GM19328 (cell line): ENCODE measurements at regions not wholly inside any gene's neighbourhood (a gene's known extent, or its start where the extent isn't known, plus 50 kb on each side); places are given as distances from the start of the nearest gene placed in this dataset.

Source experiments
- ATAC-seq: cut with Tn5 transposase; IDR thresholded peaks from one replicate; pipeline ENCODE4 v1.9.1; 2021; ENCODE audit warnings: mild to moderate bottlenecking, moderate library complexity; ENCODE audit not compliant: unreplicated experiment

GRCh38 chr2:128623776-128624761 is 305.4 kb upstream of the HS6ST1 start:
- ATAC-seq = peak; percentile 59

- no peak for ATAC-seq
Observed at GRCh38 chr2:128624956-128625355, 306.3 kb upstream of the HS6ST1 start.

DNA sequence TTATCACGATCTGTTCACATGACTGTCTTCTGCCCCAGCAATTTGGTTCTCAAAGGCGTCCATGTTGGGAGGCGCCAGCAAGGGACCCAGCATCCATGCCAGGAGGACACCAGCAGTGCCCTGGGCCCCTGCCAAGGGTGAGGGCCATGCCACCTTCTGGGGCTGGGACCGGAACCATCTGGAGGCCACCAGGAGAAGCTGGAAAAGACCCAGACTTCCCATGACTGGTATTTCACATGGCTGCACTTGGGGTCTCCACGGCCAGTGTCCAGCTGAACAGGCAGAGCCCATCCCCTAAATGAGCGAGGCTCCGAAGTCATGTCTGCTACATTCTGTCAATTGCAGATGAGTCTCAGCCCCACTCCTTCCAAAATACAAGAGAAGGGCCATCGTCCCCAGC is 306.8 kb upstream of the HS6ST1 start:
- no peak for ATAC-seq

DNA sequence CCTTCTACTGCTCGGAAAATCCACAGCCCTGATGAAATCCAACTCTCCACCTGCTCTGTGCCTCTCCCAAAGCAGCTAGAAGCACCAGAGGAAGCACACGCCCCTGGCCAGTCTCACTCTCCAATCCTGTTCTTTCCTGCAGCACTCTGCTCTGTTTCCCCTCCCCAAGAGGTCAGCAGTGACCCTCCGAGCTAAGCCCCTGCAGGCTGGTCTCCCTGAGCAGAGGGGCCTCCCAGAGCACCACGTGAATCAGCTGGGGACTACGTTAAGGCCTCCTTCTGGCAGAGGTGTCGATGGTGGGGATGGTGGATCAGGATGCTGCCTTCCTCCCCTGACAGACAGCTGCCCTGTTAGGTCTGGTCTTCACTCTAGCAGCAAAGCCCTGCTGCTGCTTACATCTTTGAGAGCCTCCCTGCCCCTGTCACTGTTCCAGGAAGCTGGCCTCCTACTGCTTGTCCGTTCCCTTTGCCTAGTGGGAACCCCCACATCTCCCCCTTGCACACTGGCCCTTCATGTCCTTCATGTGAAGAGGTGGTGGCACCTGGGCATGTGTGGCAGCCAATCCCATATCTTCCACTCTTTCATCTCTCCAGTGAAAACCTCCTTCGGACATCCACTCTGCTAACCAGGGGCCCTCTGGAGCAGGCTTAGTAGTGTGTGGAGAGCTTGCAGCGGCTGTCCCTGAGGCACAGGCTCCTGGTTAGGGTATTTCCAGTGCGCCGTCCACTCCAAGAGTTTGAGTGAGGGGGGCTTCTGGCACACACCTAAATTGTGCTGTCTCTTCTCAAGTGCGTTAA is 307.5 kb upstream of the HS6ST1 start:
- no peak for ATAC-seq

DNA sequence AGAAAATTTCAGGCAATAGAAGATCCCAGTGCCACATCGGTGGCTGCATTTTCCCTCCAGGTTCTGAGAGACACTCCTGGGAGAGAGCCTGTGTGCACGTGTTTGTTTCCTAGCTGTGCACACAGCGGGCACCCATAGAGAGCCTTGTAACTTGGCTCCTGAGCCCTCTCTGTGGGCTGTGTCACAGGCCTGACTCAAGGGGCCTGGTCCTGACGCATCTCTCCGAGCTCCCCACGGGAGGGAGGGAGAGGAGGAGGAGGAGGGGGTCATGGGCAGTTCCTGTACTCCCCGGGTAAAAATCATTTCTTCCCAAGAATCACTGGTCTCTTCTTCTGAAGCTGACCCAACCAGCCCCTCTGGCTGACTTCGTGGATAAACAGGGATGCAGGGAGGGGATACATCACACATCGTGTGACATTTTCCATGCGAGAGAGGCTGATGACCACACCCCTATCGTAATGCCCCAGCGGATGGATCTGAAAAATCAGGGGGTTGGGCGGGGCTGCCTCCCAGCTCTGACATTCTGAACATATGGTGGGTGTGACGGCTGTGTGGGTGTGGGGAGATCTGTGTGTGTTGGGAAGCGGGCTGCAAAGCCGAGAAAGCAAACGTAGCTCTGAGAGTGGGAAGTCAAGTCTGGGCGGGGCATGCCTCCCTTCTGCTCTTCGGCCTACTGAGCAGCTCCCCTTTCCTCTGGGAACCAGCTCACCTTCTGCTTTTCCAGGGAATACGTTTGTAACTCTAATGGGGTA is 308.3 kb upstream of the HS6ST1 start:
- no peak for ATAC-seq

DNA sequence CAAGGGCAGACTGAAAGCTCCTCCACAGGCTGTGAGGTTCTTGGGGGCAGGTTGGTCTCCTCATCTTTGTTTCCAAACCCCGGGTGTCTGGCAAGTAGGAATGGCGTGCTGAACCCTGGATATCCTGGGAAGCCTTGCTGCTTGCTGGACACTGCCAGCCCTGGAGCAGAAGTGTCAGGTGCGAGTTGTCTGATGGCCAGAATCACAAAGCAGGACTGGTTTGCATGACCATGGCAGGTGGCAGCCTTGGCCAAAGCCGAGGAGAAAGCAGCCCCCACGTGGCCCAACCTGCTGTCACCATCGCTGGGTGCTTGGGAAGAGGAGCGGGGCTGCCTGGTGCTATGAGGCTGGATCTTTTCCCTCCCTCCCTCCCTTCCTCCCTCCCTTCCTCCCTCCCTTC is 309.5 kb upstream of the HS6ST1 start:
- no peak for ATAC-seq

GRCh38 chr2:128628996-128629395 is 310.3 kb upstream of the HS6ST1 start:
- ATAC-seq = no peak

DNA sequence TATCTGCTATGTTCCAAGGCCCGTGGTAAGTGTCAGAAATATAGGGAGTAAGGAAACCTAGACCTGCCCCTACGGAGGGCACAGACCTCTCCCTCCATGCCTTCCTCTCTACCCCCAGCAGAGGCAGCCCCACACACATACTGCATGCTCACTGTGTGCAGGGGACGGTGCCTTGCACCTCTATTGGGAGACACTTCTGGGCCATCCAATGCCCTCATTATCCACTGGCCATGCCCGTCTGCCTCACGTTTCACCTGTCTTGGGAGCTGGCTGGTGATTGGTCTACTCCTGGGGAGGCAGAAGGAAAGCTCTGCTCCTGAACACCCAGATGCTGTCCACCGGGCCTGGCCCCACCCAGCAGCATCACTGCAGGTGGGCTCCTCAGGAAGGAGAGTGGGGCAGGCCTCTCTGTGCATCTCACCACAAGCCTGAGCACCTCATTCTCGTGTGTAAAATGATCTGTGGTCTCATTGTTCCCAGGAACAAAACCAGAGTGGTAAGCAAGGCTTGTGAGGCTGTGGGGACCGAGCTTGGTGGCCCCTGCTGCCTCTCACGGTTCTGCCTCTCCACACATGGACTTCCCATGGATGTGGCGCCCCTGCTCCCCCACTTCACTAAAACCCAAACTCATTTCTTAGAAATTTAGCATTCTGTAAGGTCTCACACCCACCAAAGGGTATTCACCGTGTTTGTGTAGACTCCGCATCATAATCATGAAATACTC is 312.5 kb upstream of the HS6ST1 start:
- no peak for ATAC-seq

- no peak for ATAC-seq
Observed at GRCh38 chr2:128631698-128632500, 313.2 kb upstream of the HS6ST1 start.

- ATAC-seq = no peak
Observed at GRCh38 chr2:128632501-128632800, 313.8 kb upstream of the HS6ST1 start.

DNA sequence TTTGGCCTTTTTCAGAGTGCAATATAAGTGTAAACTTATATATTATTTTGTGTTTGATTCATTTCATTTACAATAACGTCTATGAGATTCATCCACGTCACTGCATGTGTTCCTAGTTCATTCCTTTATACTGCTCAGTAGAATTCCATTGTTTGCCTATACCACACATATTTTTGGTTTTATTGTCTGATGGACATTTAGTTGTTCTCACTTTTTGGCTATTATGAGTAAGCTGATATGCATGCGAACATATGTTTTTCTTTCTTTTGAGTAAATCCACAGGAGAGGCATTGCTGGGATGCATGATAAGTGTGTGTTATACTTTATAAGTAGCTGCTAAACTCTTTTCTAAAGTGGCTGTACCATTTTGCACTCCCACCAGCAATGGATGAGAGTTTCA is 314.8 kb upstream of the HS6ST1 start:
- no peak for ATAC-seq

GRCh38 chr2:128635361-128635900 is 316.8 kb upstream of the HS6ST1 start:
- no peak for ATAC-seq

- no peak for ATAC-seq
Observed at GRCh38 chr2:128636802-128637147, 318.1 kb upstream of the HS6ST1 start.

GRCh38 chr2:128637481-128638155 is 318.9 kb upstream of the HS6ST1 start:
- ATAC-seq = no peak

DNA sequence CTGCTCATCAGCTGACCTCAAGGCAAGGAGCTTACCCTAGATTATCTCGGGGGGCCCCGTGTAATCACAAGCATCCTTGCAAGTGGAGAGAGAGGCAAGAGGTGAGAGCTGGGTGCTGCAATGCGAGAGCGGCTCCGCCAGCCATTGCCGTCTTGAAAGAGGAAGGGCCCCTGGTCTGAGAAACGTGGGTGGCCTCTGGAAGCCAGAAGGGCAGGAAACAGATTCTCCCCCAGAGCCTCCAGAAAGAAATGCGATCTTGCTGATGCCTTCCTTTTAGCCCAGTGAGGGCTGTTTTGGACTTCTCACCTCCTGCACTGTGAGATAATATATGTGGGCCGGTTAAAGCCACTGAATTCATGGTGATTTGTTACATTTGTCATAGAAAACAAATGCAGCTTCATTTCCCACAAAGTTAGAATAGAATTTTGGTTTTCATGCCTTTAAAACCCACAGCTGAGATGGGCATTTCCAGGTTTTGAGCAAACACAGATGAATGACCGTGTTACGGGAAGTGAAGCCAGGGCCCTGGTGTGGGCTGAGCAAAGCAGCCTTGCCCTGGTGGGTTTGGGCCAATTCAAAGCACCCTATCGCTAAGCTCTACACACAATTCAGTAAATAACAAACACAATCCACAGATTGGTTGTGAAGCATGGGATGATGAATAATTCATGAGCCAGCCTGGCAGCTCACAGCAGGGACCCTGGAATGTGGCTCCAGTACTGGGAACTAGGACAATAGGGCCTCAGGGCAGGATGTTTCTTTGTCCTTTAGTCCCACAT is 319.9 kb upstream of the HS6ST1 start:
- ATAC-seq = no peak

DNA sequence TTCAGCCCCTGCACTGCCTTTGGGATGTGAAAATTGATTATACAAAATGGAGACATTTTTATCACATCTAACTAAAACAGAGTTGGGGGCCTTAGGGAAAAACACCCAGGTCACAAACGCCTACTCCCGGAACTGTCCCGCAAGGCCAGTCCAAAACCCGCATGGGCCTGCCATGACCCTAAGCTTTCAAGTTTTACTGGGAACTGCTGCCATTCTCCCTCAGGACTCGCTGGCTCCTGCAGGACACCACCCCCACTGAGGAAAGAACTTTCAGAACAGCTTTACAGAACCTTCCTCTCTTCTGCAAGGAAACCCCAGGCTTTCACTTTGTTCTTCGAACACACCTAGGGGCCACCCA is 320.4 kb upstream of the HS6ST1 start:
- no peak for ATAC-seq

DNA sequence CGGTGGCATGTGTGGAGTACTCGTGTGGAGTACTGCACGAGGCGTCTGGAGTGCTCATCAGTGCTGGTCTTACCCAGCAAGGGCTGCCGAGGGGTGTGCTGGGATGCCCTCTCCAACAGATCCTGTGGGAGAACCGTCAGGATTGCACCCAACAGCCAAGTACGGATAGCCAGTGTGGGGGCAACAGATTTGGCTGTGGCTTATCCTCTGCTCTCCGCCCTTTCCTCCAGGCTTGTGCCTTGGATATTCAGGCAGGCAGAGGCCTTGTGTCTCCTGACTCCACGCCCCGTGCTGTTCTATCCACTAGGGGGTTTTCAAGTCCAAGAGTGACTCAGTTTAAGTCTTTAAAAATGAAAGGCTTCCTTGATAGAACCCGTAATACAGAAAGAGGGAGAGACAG is 321.0 kb upstream of the HS6ST1 start:
- ATAC-seq = no peak

GRCh38 chr2:128640166-128640844 is 321.6 kb upstream of the HS6ST1 start:
- ATAC-seq = no peak
